PC-9 (cell line): ENCODE measurements at regions not wholly inside any gene's neighbourhood (a gene's known extent, or its start where the extent isn't known, plus 50 kb on each side); places are given as distances from the start of the nearest gene placed in this dataset.

Source experiments
- BruUV-seq: library from RNA; stranded (reverse); fragments of 400-500 nt; replicated peaks from 2 replicates; lab custom pipeline; 2021; lab: Mats Ljungman, UMichigan
- CTCF ChIA-PET: fragments of 300-600 bp; sonication (Branson Sonifier 250); formaldehyde crosslinking; loops from one replicate; lab custom pipeline; 2022; ENCODE audit warnings: antibody characterized with exemption; lab: Charles Lee
- POLR2A ChIA-PET: fragments of 300-600 bp; sonication (Branson Sonifier 250); formaldehyde crosslinking; loops from one replicate; lab custom pipeline; 2022; ENCODE audit warnings: antibody characterized with exemption; ENCODE audit not compliant: unreplicated experiment; lab: Charles Lee
- DNase-seq, 2 experiments: peaks; one replicate each; pipeline versions ENCODE4 v3.0.0 to v3.0.0-alpha.2; 2015 to 2022; ENCODE audit warnings: mixed read lengths in 1 of 2
- H2AFZ ChIP-seq: fragments of 200-600 bp; sonication (generic); 2 replicates; pipeline ENCODE4 v1.8.1; 2017; ENCODE audit warnings: antibody characterized with exemption
- H3F3A ChIP-seq: fragments of 200-600 bp; sonication (generic); 2 replicates; pipeline ENCODE4 v1.8.1; 2017; ENCODE audit warnings: antibody characterized with exemption, mild to moderate bottlenecking, low read depth; ENCODE audit not compliant: insufficient read depth
- H3K27ac ChIP-seq: fragments of 200-600 bp; sonication (generic); 2 replicates; pipeline ENCODE4 v1.6.1; 2016; ENCODE audit warnings: mixed run types
- H3K27me3 ChIP-seq: fragments of 200-600 bp; sonication (generic); 2 replicates; pipeline ENCODE4 v1.6.1; 2016; ENCODE audit warnings: low read depth, mixed run types; ENCODE audit not compliant: insufficient read depth
- H3K36me3 ChIP-seq: fragments of 200-600 bp; sonication (generic); 2 replicates; pipeline ENCODE4 v1.6.1; 2016; ENCODE audit warnings: low read depth, mixed run types
- H3K4me1 ChIP-seq: fragments of 200-600 bp; sonication (generic); replicated peaks from 2 replicates; pipeline ENCODE4 v1.6.1; 2016; ENCODE audit warnings: mixed run types; ENCODE audit not compliant: insufficient read depth
- H3K4me2 ChIP-seq: fragments of 200-600 bp; sonication (generic); 2 replicates; pipeline ENCODE4 v1.6.1; 2017; ENCODE audit warnings: mixed run types
- H3K4me3 ChIP-seq: fragments of 200-600 bp; sonication (generic); 2 replicates; pipeline ENCODE4 v1.6.1; 2016; ENCODE audit warnings: mixed run types
- H3K79me2 ChIP-seq: fragments of 200-600 bp; sonication (generic); 2 replicates; pipeline ENCODE4 v1.6.1; 2017; ENCODE audit warnings: low read depth, mixed run types
- H3K9me2 ChIP-seq: fragments of 200-600 bp; sonication (generic); 2 replicates; pipeline ENCODE4 v1.8.1; 2017; ENCODE audit warnings: mild to moderate bottlenecking; ENCODE audit not compliant: insufficient read depth
- H3K9me3 ChIP-seq: fragments of 200-600 bp; sonication (generic); 2 replicates; pipeline ENCODE4 v1.8.1; 2016; ENCODE audit warnings: low read depth; ENCODE audit not compliant: insufficient read depth
- H4K20me1 ChIP-seq: fragments of 200-600 bp; sonication (generic); 2 replicates; pipeline ENCODE4 v1.8.1; 2017; ENCODE audit not compliant: insufficient read depth
- CTCF ChIP-seq: fragments of 200-600 bp; sonication (generic); conservative IDR thresholded peaks from 2 replicates; pipeline ENCODE4 v1.6.1; 2017; ENCODE audit warnings: mixed run types, antibody characterized with exemption, mild to moderate bottlenecking, moderate library complexity
- EZH2 ChIP-seq: fragments of 200-600 bp; sonication (generic); IDR thresholded peaks from 2 replicates; pipeline ENCODE4 v1.8.0; 2017; ENCODE audit warnings: antibody characterized with exemption, low read depth
- intact Hi-C: fragments of 100-400 bp; cut with micrococcal nuclease; formaldehyde crosslinking; loops from one replicate; pipeline ENCODE4 v1.10.0; 2022; ENCODE audit not compliant: unreplicated experiment

- H3K9me3 ChIP-seq, result no peaks in the 10 kb centered on the region; the same call in 1 of the 2 replicates
- H3K27me3 ChIP-seq, result no peaks in the 10 kb centered on the region
- no peaks in the 10 kb centered on the region for H3K9me2 ChIP-seq
- H3K4me3 ChIP-seq, result peak overlapping the region; percentile 14
- no peak for TF ChIP-seq CTCF
- no peak for TF ChIP-seq EZH2
- POLR2A ChIA-PET, result interaction anchor here (0.6 kb wide), 1 partner anchor 650 kb away, joined by 6 read pairs; no protein-coding TSS in a partner anchor
- no peaks in the 10 kb centered on the region for H4K20me1 ChIP-seq
- CTCF ChIA-PET, result no interaction called here
- peak in 1 of 2 experiments; percentile 74 for DNase-seq
- peaks cover 19% of the 10 kb centered on the region for H3K4me1 ChIP-seq
- peak overlapping the region; percentile 70 for H3K4me2 ChIP-seq
- intact Hi-C loops, result no loop called here
- no TSS peak for BruUV-seq
- no peaks in the 10 kb centered on the region for H3K79me2 ChIP-seq
- no peaks in the 10 kb centered on the region for H3F3A ChIP-seq
- H3K27ac ChIP-seq, result peak overlapping the region; percentile 24; the same call in 1 of the 2 replicates
- no peaks in the 10 kb centered on the region for H3K36me3 ChIP-seq
- H2AFZ ChIP-seq, result 0 out of 2 replicates have a peak overlapping the region, but pooled peaks have one; percentile 28
Observed at GRCh38 chr11:90840071-90840470, 617.2 kb upstream of the CHORDC1 start.

GRCh38 chr11:90836031-90836430 is 613.2 kb upstream of the CHORDC1 start:
- BruUV-seq, result no TSS peak
- peak in 1 of 2 experiments; percentile 9 for DNase-seq
- TF ChIP-seq CTCF (no peak), EZH2 (no peak)
- Histone ChIP-seq H3F3A (no peaks in the 10 kb centered on the region), H3K27me3 (no peaks in the 10 kb centered on the region), H3K4me1 (peaks cover 19% of the 10 kb centered on the region), H3K79me2 (no peaks in the 10 kb centered on the region), H4K20me1 (no peaks in the 10 kb centered on the region), H3K4me3 (no peak overlapping the region), H3K9me3 (no peaks in the 10 kb centered on the region), H3K4me2 (no peak overlapping the region), H3K27ac (no peak overlapping the region), H3K36me3 (no peaks in the 10 kb centered on the region), H2AFZ (peak overlapping the region; percentile 11; the same call in 1 of the 2 replicates), H3K9me2 (no peaks in the 10 kb centered on the region)
- CTCF ChIA-PET, result no interaction called here
- POLR2A ChIA-PET, result no interaction called here
- intact Hi-C loops, result no loop called here

GRCh38 chr11:90823446-90823845 is 600.6 kb upstream of the CHORDC1 start:
- CTCF ChIA-PET, result no interaction called here

More at GRCh38 chr11:90823446-90823845, 600.6 kb upstream of the CHORDC1 start:
- TF ChIP-seq CTCF (no peak), EZH2 (no peak)
- no peaks in the 10 kb centered on the region for H4K20me1 ChIP-seq
- no peak overlapping the region for H3K27ac ChIP-seq
- no peaks in the 10 kb centered on the region for H3K9me2 ChIP-seq
- intact Hi-C loops, result no loop called here
- POLR2A ChIA-PET, result no interaction called here
- H3F3A ChIP-seq, result no peaks in the 10 kb centered on the region
- peak in 1 of 2 experiments; percentile 42 for DNase-seq
- peak overlapping the region; percentile 35 for H3K4me2 ChIP-seq
- no peaks in the 10 kb centered on the region for H3K27me3 ChIP-seq
- peaks cover 17% of the 10 kb centered on the region for H3K4me1 ChIP-seq
- no TSS peak for BruUV-seq
- H2AFZ ChIP-seq, result peak overlapping the region; percentile 39; the same call in 1 of the 2 replicates
- H3K9me3 ChIP-seq, result no peaks in the 10 kb centered on the region
- H3K36me3 ChIP-seq, result no peaks in the 10 kb centered on the region
- H3K79me2 ChIP-seq, result no peaks in the 10 kb centered on the region
- H3K4me3 ChIP-seq, result no peak overlapping the region
